GM23248 (cell line): ENCODE measurements at regions not wholly inside any gene's neighbourhood (a gene's known extent, or its start where the extent isn't known, plus 50 kb on each side); places are given as distances from the start of the nearest gene placed in this dataset.

ENCODE experiments used
- EZH2 ChIP-seq: fragments of 200-600 bp; sonication (generic); IDR thresholded peaks from 2 replicates; pipeline ENCODE4 v1.6.1; 2018; ENCODE audit warnings: antibody characterized with exemption, mild to moderate bottlenecking; ENCODE audit not compliant: insufficient read depth, poor library complexity, severe bottlenecking
- EZH2phosphoT487 ChIP-seq: fragments of 200-600 bp; sonication (generic); IDR thresholded peaks from 2 replicates; pipeline ENCODE4 v1.6.1; 2018; ENCODE audit warnings: antibody characterized with exemption, moderate library complexity, mild to moderate bottlenecking, low read depth; ENCODE audit not compliant: insufficient read depth

DNA sequence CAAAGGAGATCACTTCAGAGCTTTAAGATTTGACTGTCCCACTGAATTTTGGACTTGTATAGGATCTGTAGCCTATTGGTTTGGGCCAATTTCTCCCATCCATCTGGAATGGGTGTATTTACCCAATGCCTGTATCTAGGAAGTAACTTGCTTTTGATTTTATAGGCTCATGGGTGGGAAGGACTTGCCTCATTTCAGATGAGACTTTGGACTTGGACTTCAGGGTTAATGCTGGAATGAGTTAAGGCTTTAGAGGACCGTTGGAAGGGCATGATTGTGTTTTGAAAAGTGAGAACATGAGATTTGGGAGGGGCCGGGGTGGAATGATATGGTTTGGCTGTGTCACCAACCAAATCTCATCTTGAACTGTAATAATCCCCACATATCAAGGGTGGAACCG is 73.8 kb downstream of the ZNF518B start:
- TF ChIP-seq EZH2 = no peak
- TF ChIP-seq EZH2phosphoT487 = no peak
